Fibroblast of skin of right biceps (primary cell): ENCODE measurements at regions not wholly inside any gene's neighbourhood (a gene's known extent, or its start where the extent isn't known, plus 50 kb on each side); places are given as distances from the start of the nearest gene placed in this dataset.
"Not testable (repeated sequence)": the region's sequence is repeated elsewhere in the genome, so short reads cannot be mapped to it uniquely, and the experiment has no call there.

Experiments
- DNase-seq: peaks from one replicate; pipeline ENCODE4 v3.0.0-alpha.2; 2013

GRCh38 chr5:62238584-62238983 lies 67.4 kb upstream of the KIF2A start:
- not testable (repeated sequence) for DNase-seq

- not testable (repeated sequence) for DNase-seq
Measured at GRCh38 chr5:62240494-62240893, 65.5 kb upstream of the KIF2A start.

GRCh38 chr5:62242000-62242399 lies 64.0 kb upstream of the KIF2A start:
- DNase-seq, result not testable (repeated sequence)

GRCh38 chr5:62243046-62243445 lies 63.0 kb upstream of the KIF2A start:
- not testable (repeated sequence) for DNase-seq

DNA sequence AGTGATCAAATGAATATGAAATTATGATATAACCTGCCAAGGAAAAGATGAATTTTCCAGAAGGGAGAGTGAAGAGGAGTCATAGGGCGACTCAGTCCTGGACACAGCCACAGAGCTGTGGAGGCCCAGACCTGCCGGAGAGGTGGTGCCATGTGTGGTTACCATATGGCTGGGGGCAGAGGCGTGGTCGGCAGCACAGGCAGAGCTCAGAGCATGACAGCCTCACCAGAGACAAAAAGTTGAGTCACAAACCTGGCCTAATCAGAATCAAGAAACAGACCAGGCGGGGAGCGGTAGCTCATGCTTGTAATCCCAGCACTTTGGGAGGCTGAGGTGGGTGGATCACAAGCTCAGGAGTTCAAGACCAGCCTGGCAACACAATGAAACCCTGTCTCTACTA lies 57.8 kb upstream of the KIF2A start:
- not testable (repeated sequence) for DNase-seq

DNA sequence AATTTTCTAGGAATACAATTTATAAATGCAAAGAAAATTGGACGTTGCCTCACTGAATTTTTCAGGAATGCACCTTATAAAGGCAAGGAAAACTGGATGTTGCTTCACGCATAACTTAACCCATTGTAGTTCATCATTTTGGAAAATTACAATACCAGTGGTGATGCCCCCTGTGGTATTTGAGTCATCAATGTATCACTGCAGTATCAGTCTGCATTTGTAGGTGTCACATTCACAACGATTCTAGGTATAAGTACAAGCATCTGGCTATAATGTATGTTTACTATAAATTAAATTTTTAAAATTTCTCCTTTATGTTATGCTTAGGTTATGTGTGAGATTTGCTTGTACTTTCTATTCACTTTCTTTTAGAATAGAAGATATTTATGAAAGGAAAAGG lies 55.9 kb upstream of the KIF2A start:
- not testable (repeated sequence) for DNase-seq

- not testable (repeated sequence) for DNase-seq
Measured at GRCh38 chr5:62250919-62251318, 55.1 kb upstream of the KIF2A start.

- not testable (repeated sequence) for DNase-seq
Measured at GRCh38 chr5:62252519-62252918, 53.5 kb upstream of the KIF2A start.

GRCh38 chr5:62255551-62255950 lies 50.5 kb upstream of the KIF2A start:
- DNase-seq, result not testable (repeated sequence)

DNA sequence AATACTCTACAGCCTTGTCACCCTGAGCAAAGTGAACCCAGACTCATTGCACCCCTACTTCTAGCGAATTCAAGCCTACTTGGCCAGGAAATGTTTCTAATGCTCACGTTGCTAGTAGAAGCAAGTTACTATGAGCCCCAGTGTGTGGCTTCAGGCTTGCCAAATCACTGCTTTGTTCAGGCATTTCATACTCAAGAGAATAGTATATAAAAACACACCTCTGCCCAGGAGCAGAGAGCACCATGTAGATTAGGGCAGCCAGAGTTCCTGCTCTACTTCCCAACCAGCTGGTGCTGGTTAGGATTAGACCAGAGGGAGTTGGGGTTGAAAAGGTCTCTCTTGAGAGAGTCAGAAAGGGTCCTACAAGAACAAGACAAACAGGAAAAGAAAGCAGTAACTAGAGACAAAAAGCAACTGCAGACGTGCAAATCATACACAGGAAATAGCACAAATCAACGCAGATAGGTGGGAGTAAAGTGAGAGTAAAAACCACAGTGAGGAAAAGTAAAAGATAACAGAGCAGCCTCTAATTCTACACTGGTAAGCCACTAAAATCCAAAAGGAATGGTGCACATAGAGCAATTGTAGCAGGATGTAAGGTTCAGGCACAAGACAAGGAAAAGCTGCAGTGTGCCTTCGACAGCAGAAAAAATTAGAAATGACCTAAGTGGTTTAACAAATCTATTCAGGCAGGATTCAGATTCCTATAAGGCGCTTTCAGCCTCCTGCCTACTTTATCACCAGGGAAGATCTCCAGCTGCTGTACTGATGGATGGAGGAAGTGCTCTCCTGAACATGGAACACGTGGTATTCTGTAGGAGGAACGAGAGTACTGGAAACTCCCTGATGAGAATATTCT lies 49.6 kb upstream of the KIF2A start:
- peak; percentile 3 for DNase-seq
